MM.1S (cell line): ENCODE measurements at regions not wholly inside any gene's neighbourhood (a gene's known extent, or its start where the extent isn't known, plus 50 kb on each side); places are given as distances from the start of the nearest gene placed in this dataset.

ENCODE experiments used
- EZH2 ChIP-seq: fragments of 300-600 bp; sonication (generic); optimal IDR thresholded peaks from 2 replicates; pipeline ENCODE3; 2017; ENCODE audit warnings: low read depth, mild to moderate bottlenecking, antibody characterized with exemption, low read length, mixed read lengths
- EZH2phosphoT487 ChIP-seq: fragments of 300-600 bp; sonication (generic); IDR thresholded peaks from 2 replicates; pipeline ENCODE4 v1.6.1; 2018; ENCODE audit warnings: antibody characterized with exemption, low read length
- TF ChIP-seq, protein P1 (sequence below): fragments of 300-600 bp; sonication (generic); IDR thresholded peaks from 2 replicates; pipeline ENCODE4 v1.5.1; 2016; ENCODE audit warnings: antibody characterized with exemption, low read length, mixed read lengths

DNA sequence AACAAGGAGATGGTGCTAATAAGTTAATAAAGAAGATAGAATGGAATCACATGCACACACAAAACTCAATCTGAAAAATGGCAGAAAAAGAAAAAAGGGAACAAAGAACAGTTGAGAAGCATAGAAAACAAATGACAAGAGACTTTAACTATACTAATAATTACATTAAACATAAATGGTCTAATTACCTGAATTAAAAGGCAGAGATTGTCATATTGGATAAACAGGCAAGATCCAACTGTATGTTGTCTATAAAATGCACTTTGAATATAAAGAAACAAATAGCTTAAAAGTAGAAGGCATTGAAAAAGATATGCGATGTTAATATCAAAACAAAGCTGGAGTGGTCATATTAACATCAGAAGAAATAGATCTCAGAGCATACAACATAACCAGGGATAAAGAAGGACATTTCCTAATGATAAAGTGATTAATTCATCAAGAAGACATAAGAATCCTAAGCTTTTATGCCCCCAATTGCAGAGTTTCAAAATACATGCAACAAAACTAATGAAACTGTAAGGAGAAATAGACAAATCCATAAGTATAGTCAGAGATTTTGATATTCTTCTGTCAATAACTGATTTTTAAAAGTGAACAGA lies 293.5 kb downstream of the PTPRU start:
- TF ChIP-seq, protein P1, sequence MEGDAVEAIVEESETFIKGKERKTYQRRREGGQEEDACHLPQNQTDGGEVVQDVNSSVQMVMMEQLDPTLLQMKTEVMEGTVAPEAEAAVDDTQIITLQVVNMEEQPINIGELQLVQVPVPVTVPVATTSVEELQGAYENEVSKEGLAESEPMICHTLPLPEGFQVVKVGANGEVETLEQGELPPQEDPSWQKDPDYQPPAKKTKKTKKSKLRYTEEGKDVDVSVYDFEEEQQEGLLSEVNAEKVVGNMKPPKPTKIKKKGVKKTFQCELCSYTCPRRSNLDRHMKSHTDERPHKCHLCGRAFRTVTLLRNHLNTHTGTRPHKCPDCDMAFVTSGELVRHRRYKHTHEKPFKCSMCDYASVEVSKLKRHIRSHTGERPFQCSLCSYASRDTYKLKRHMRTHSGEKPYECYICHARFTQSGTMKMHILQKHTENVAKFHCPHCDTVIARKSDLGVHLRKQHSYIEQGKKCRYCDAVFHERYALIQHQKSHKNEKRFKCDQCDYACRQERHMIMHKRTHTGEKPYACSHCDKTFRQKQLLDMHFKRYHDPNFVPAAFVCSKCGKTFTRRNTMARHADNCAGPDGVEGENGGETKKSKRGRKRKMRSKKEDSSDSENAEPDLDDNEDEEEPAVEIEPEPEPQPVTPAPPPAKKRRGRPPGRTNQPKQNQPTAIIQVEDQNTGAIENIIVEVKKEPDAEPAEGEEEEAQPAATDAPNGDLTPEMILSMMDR, result no peak
- TF ChIP-seq EZH2, result no peak
- no peak for TF ChIP-seq EZH2phosphoT487
